ENCODE measurements at regions not wholly inside any gene's neighbourhood (a gene's known extent, or its start where the extent isn't known, plus 50 kb on each side); places are given as distances from the start of the nearest gene placed in this dataset.

DNA sequence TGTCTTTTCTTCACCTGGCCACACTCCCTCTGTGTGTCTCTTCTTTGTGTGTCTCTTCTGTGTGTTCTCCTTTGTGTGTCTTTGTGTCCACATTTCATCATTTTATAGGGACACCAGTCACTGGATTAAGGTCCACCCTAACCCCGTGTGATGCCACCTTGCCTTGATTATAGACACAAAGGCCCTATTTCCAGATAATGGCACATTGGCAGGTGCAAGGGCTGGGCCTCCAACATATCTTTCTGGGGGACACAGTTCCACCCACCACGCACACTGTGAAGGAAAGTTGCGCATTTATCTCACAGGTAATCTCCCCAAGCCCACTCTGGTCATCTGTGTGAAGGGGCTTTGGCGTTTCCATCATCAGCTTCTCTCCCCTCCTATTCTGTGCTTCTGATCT, 334.6 kb upstream of the IRX1 start:
- H3K4me1 Mint-ChIP-seq (ENCODE audit: low read depth), result no peaks in the 10 kb centered on the region
- H3K4me3 Mint-ChIP-seq (ENCODE audit: low read depth), result no peak overlapping the region
- no peaks in the 10 kb centered on the region for H3K9me3 Mint-ChIP-seq (ENCODE audit: low read depth)
- peaks cover 9% of the 10 kb centered on the region for H3K27me3 Mint-ChIP-seq
- TF ChIP-seq CTCF (IDR thresholded peaks at IDR 0.05; ENCODE audit: unreplicated experiment), result no peak
- DNase-seq (ENCODE audit: low spot score, unreplicated experiment), result no peak
- no peaks in the 10 kb centered on the region for H3K36me3 Mint-ChIP-seq (ENCODE audit: insufficient read depth)
- no peak overlapping the region for H3K27ac Mint-ChIP-seq

DNA sequence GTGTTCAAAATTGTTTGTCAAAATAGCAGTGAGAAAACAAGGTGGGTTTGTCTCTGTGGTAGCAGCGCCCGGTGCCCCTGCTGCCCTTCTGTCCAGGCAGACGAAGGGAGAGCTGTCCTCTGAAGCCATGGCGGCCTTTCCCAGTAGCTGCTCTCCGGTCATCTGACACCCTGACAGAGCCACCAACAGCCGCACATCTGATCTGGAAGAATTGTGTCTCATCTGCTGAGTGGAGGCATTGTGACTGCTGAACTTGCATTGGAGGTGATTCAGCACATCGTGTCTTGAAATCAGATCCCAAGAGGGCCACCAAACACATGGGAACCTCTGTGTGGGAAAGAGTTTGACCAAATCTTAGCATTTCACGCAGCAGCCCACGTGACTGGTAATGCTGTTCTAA, 337.6 kb upstream of the IRX1 start:
- no peaks in the 10 kb centered on the region for H3K36me3 Mint-ChIP-seq (ENCODE audit: insufficient read depth)
- DNase-seq (ENCODE audit: low spot score, unreplicated experiment), result no peak
- no peak overlapping the region for H3K4me3 Mint-ChIP-seq (ENCODE audit: low read depth)
- no peaks in the 10 kb centered on the region for H3K4me1 Mint-ChIP-seq (ENCODE audit: low read depth)
- no peaks in the 10 kb centered on the region for H3K9me3 Mint-ChIP-seq (ENCODE audit: low read depth)
- H3K27ac Mint-ChIP-seq, result no peak overlapping the region
- H3K27me3 Mint-ChIP-seq, result peaks cover 9% of the 10 kb centered on the region
- no peak for TF ChIP-seq CTCF (IDR thresholded peaks at IDR 0.05; ENCODE audit: unreplicated experiment)

- Mint-ChIP-seq H3K36me3 (ENCODE audit: insufficient read depth) (no peaks in the 10 kb centered on the region), H3K4me3 (ENCODE audit: low read depth) (no peak overlapping the region), H3K27ac (no peak overlapping the region), H3K4me1 (ENCODE audit: low read depth) (peaks cover 8% of the 10 kb centered on the region), H3K9me3 (ENCODE audit: low read depth) (no peaks in the 10 kb centered on the region), H3K27me3 (peaks cover 6% of the 10 kb centered on the region)
- no peak for TF ChIP-seq CTCF (IDR thresholded peaks at IDR 0.05; ENCODE audit: unreplicated experiment)
- DNase-seq (ENCODE audit: low spot score, unreplicated experiment), result no peak
Observed at GRCh38 chr5:3252235-3252634, 343.4 kb upstream of the IRX1 start.

GRCh38 chr5:3251784-3252183, 343.8 kb upstream of the IRX1 start:
- Mint-ChIP-seq H3K27me3 (peaks cover 6% of the 10 kb centered on the region), H3K27ac (no peak overlapping the region), H3K36me3 (ENCODE audit: insufficient read depth) (no peaks in the 10 kb centered on the region), H3K9me3 (ENCODE audit: low read depth) (no peaks in the 10 kb centered on the region), H3K4me3 (ENCODE audit: low read depth) (no peak overlapping the region), H3K4me1 (ENCODE audit: low read depth) (peaks cover 8% of the 10 kb centered on the region)
- no peak for TF ChIP-seq CTCF (IDR thresholded peaks at IDR 0.05; ENCODE audit: unreplicated experiment)
- no peak for DNase-seq (ENCODE audit: low spot score, unreplicated experiment)

DNA sequence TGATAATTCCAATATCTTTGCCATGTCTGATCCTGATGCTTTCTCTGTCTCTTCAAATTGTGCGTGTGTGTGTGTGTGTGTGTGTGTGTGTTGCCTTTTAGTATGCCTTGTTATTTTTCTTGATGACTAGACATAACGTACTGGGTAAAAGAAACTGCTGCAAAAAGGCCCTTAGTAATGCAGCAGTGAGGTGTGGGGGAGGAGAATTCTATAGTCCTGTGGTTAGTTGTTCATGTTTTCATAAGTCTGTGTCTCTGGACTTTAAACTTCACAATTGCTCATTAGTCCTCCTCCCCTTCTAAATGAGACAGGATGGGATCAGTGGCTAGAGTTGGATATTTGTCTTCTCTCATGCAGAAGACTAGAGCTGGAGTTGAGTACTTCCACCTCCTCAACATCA, 346.2 kb upstream of the IRX1 start:
- DNase-seq (ENCODE audit: low spot score, unreplicated experiment), result no peak
- H3K27ac Mint-ChIP-seq, result no peak overlapping the region
- no peaks in the 10 kb centered on the region for H3K36me3 Mint-ChIP-seq (ENCODE audit: insufficient read depth)
- H3K4me3 Mint-ChIP-seq (ENCODE audit: low read depth), result no peak overlapping the region
- H3K4me1 Mint-ChIP-seq (ENCODE audit: low read depth), result peaks cover 8% of the 10 kb centered on the region
- peaks cover 6% of the 10 kb centered on the region for H3K27me3 Mint-ChIP-seq
- H3K9me3 Mint-ChIP-seq (ENCODE audit: low read depth), result peaks cover 5% of the 10 kb centered on the region
- TF ChIP-seq CTCF (IDR thresholded peaks at IDR 0.05; ENCODE audit: unreplicated experiment), result no peak
